ENCODE measurements at regions not wholly inside any gene's neighbourhood (a gene's known extent, or its start where the extent isn't known, plus 50 kb on each side); places are given as distances from the start of the nearest gene placed in this dataset.

GRCh38 chr21:16540966-16541727 lies 811.4 kb downstream of the USP25 start:
- H3K4me1 Mint-ChIP-seq (ENCODE audit: low read depth, unreplicated experiment): no peaks in the 10 kb centered on the region
- H3K9me3 Mint-ChIP-seq (ENCODE audit: low read depth, unreplicated experiment): no peaks in the 10 kb centered on the region
- H3K36me3 Mint-ChIP-seq (ENCODE audit: insufficient read depth, unreplicated experiment): no peaks in the 10 kb centered on the region
- no peak overlapping the region for H3K27ac Mint-ChIP-seq (ENCODE audit: unreplicated experiment)
- no peaks in the 10 kb centered on the region for H3K27me3 Mint-ChIP-seq (ENCODE audit: unreplicated experiment)
- H3K4me3 Mint-ChIP-seq (ENCODE audit: low read depth, unreplicated experiment): no peak overlapping the region
- intact Hi-C loops (cut with micrococcal nuclease; ENCODE audit: unreplicated experiment): no loop called here
- BruUV-seq (replicated peaks): no TSS peak
- no peak for TF ChIP-seq CTCF (IDR thresholded peaks at IDR 0.05; ENCODE audit: unreplicated experiment)
- CTCF ChIA-PET: no interaction called here
- DNase-seq: no peak

- intact Hi-C loops (cut with micrococcal nuclease; ENCODE audit: unreplicated experiment): no loop called here
- BruUV-seq (replicated peaks): no TSS peak
- DNase-seq: no peak
- CTCF ChIA-PET: no interaction called here
- H3K9me3 Mint-ChIP-seq (ENCODE audit: low read depth, unreplicated experiment): no peaks in the 10 kb centered on the region
- TF ChIP-seq CTCF (IDR thresholded peaks at IDR 0.05; ENCODE audit: unreplicated experiment): no peak
- H3K36me3 Mint-ChIP-seq (ENCODE audit: insufficient read depth, unreplicated experiment): no peaks in the 10 kb centered on the region
- H3K4me3 Mint-ChIP-seq (ENCODE audit: low read depth, unreplicated experiment): no peak overlapping the region
- no peak overlapping the region for H3K27ac Mint-ChIP-seq (ENCODE audit: unreplicated experiment)
- H3K4me1 Mint-ChIP-seq (ENCODE audit: low read depth, unreplicated experiment): peaks cover 7% of the 10 kb centered on the region
- no peaks in the 10 kb centered on the region for H3K27me3 Mint-ChIP-seq (ENCODE audit: unreplicated experiment)
These were observed 820.3 kb downstream of the USP25 start for GRCh38 chr21:16550118-16550517.

- H3K36me3 Mint-ChIP-seq (ENCODE audit: insufficient read depth, unreplicated experiment): no peaks in the 10 kb centered on the region
- DNase-seq: no peak
- H3K27ac Mint-ChIP-seq (ENCODE audit: unreplicated experiment): no peak overlapping the region
- H3K4me1 Mint-ChIP-seq (ENCODE audit: low read depth, unreplicated experiment): peaks cover 7% of the 10 kb centered on the region
- no TSS peak for BruUV-seq (replicated peaks)
- CTCF ChIA-PET: no interaction called here
- H3K9me3 Mint-ChIP-seq (ENCODE audit: low read depth, unreplicated experiment): no peaks in the 10 kb centered on the region
- no peak overlapping the region for H3K4me3 Mint-ChIP-seq (ENCODE audit: low read depth, unreplicated experiment)
- TF ChIP-seq CTCF (IDR thresholded peaks at IDR 0.05; ENCODE audit: unreplicated experiment): no peak
- intact Hi-C loops (cut with micrococcal nuclease; ENCODE audit: unreplicated experiment): no loop called here
- no peaks in the 10 kb centered on the region for H3K27me3 Mint-ChIP-seq (ENCODE audit: unreplicated experiment)
These were observed 821.3 kb downstream of the USP25 start for GRCh38 chr21:16550917-16551741.

GRCh38 chr21:16552880-16553279 lies 823.1 kb downstream of the USP25 start:
- H3K36me3 Mint-ChIP-seq (ENCODE audit: insufficient read depth, unreplicated experiment): no peaks in the 10 kb centered on the region
- peaks cover 7% of the 10 kb centered on the region for H3K4me1 Mint-ChIP-seq (ENCODE audit: low read depth, unreplicated experiment)
- no peak for DNase-seq
- H3K4me3 Mint-ChIP-seq (ENCODE audit: low read depth, unreplicated experiment): no peak overlapping the region
- H3K27ac Mint-ChIP-seq (ENCODE audit: unreplicated experiment): no peak overlapping the region
- intact Hi-C loops (cut with micrococcal nuclease; ENCODE audit: unreplicated experiment): no loop called here
- CTCF ChIA-PET: no interaction called here
- no peaks in the 10 kb centered on the region for H3K27me3 Mint-ChIP-seq (ENCODE audit: unreplicated experiment)
- H3K9me3 Mint-ChIP-seq (ENCODE audit: low read depth, unreplicated experiment): no peaks in the 10 kb centered on the region
- no TSS peak for BruUV-seq (replicated peaks)
- no peak for TF ChIP-seq CTCF (IDR thresholded peaks at IDR 0.05; ENCODE audit: unreplicated experiment)
